ENCODE measurements at regions not wholly inside any gene's neighbourhood (a gene's known extent, or its start where the extent isn't known, plus 50 kb on each side); places are given as distances from the start of the nearest gene placed in this dataset.

DNA sequence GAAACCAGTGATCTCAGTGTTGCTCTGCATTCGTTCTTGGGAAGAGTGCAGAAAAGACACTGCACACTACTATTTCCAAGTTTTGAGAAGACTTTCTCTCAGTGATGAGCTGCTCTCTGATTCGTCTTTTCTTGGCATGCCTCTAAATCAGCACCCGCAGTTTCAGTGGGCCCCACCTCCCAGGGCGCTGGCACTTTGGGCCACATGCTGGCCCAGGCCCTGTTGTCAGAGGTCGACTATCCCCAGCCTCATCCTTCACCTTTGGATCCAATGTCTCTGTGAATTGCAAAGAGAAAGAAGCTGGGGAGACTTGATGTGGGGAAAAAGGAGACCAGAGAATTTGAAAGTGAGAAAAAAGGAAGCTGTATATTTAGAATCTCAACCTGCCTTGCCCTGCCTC lies 644.1 kb upstream of the PITX2 start:
- TF ChIP-seq, protein P1, sequence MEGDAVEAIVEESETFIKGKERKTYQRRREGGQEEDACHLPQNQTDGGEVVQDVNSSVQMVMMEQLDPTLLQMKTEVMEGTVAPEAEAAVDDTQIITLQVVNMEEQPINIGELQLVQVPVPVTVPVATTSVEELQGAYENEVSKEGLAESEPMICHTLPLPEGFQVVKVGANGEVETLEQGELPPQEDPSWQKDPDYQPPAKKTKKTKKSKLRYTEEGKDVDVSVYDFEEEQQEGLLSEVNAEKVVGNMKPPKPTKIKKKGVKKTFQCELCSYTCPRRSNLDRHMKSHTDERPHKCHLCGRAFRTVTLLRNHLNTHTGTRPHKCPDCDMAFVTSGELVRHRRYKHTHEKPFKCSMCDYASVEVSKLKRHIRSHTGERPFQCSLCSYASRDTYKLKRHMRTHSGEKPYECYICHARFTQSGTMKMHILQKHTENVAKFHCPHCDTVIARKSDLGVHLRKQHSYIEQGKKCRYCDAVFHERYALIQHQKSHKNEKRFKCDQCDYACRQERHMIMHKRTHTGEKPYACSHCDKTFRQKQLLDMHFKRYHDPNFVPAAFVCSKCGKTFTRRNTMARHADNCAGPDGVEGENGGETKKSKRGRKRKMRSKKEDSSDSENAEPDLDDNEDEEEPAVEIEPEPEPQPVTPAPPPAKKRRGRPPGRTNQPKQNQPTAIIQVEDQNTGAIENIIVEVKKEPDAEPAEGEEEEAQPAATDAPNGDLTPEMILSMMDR (IDR thresholded peaks at IDR 0.05): no peak
- TF ChIP-seq POLR2A (IDR thresholded peaks at IDR 0.05): no peak
